Heart right ventricle (tissue), 16 donors: ENCODE measurements at regions not wholly inside any gene's neighbourhood (a gene's known extent, or its start where the extent isn't known, plus 50 kb on each side); places are given as distances from the start of the nearest gene placed in this dataset.

Experiments
- ATAC-seq, 8 donors: fragments of 200-7000 bp; cut with Tn5 transposase; one replicate each; pipeline ENCODE4 v1.9.1; 2020; ENCODE audit warnings: mild to moderate bottlenecking in 8 of 8, moderate library complexity in 8 of 8, moderate number of reproducible peaks in 1 of 8
- DNase-seq, 2 donors: peaks; one replicate each; pipeline ENCODE4 v3.0.0-alpha.2; 2020
- H3K27ac ChIP-seq, 10 donors: fragments of 200-600 bp; sonication (generic) in 2 of 10; one replicate each; pipeline versions ENCODE4 v1.5.0 to v1.8.0; 2020 to 2022; ENCODE audit warnings: mild to moderate bottlenecking in 3 of 10
- H3K27me3 ChIP-seq, 7 donors: fragments of 200-600 bp; one replicate each; pipeline ENCODE4 v1.8.0; 2021 to 2022; ENCODE audit warnings: mild to moderate bottlenecking in 2 of 7
- H3K36me3 ChIP-seq, 9 donors: fragments of 200-600 bp; sonication (generic) in 1 of 9; one replicate each; pipeline versions ENCODE4 v1.5.0 to v1.8.0; 2020 to 2022; ENCODE audit warnings: mild to moderate bottlenecking in 2 of 9
- H3K4me1 ChIP-seq, 9 donors: fragments of 200-600 bp; sonication (generic) in 1 of 9; one replicate each; pipeline versions ENCODE4 v1.5.0 to v1.8.0; 2020 to 2022; ENCODE audit warnings: mild to moderate bottlenecking in 4 of 9
- H3K4me3 ChIP-seq, 10 donors: fragments of 200-600 bp; sonication (generic) in 2 of 10; one replicate each; pipeline versions ENCODE4 v1.5.0 to v1.8.0; 2020 to 2022; ENCODE audit warnings: mild to moderate bottlenecking in 7 of 10, moderate library complexity in 2 of 10
- H3K9me3 ChIP-seq, 11 donors: fragments of 200-600 bp in 10 of 11; sonication (generic) in 2 of 11; one replicate each; pipeline versions ENCODE4 v1.5.0 to v1.8.0; 2013 to 2022; ENCODE audit warnings: mild to moderate bottlenecking in 2 of 11, control low read depth in 1 of 11, moderate library complexity in 1 of 11
- WGBS, 2 donors: extraction: QIAGEN DNeasy Blood & Tissue Kit; methylation state at CpG; one replicate each; pipeline ENCODE4 v1.1.7; 2013; ENCODE audit warnings: inconsistent platforms in 1 of 2; 5-methylcytosine and 5-hydroxymethylcytosine counted together
- intact Hi-C, 10 donors: fragments of 100-400 bp; cut with DNase I; formaldehyde crosslinking; loops; one replicate each; pipeline versions ENCODE4 v1.11.1 to v1.14.2; 2022
- TF ChIP-seq, protein P1 (sequence below), 9 donors: fragments of 200-600 bp; sonication (generic) in 2 of 9; IDR thresholded peaks; one replicate each; pipeline versions ENCODE4 v1.5.0 to v1.8.0; 2021 to 2022; ENCODE audit warnings: antibody characterized with exemption in 9 of 9, mild to moderate bottlenecking in 5 of 9, moderate library complexity in 1 of 9
- donor health status: Arrhythmogenic right ventricular cardiomyopathy.
- donor health status: ischemic (EF 13 %, LVEDD 7.1; RV severe dilation, severe dysfunction).
- donor health status: healthy with polysubstance abuse.
- donor health status: DM: no; HTN: yes; CAD: no.
- donor health status: DM: no; HTN: no; CAD: no.
- donor health status: ischemic (EF 25% LVEDD 6.9; RV normal size, moderate dysfunction).
- donor health status: ischemic (EF 25% LVEDD 5.7; RV mildly dilated, moderate dysfunction).
- donor health status: healthy.
- donor health status: DM: yes; HTN: yes; CAD: no.
- donor health status: Ischemic cardiomyopathy.
- donor health status: ischemic (EF 35%, LVEDD 5.7; RV mildly dilated, moderate dysfunction).
- donor health status: nonischemic (EF 11% LVEDD 7.7; RV severe dilation, severe dysfunction).
- donor health status: DM: yes; HTN: yes; CAD: no.
- donor health status: PGD.
- donor health status: ischemic (EF 29% LVEDD 5.4; RV normal size, mild dysfunction).
- donor health status: nonischemic (EF 23%, LVEDD 6.1; RV moderate dilation, normal function).

GRCh38 chr4:130636486-130636885 is 1540.5 kb downstream of the C4orf33 start:
- intact Hi-C loops, result no loop called here
- 57 to 60% methylated on average over 5 of the region's 5 CpGs for WGBS, 2 donors
- Histone ChIP-seq H3K27me3 (no peaks in the 10 kb centered on the region), H3K27ac (no peak overlapping the region), H3K9me3 (peaks cover 0 to 15% (median 0%) of the 10 kb centered on the region in 11 donors), H3K4me3 (no peak overlapping the region), H3K4me1 (no peaks in the 10 kb centered on the region), H3K36me3 (no peaks in the 10 kb centered on the region)
- DNase-seq (no peak), ATAC-seq (no peak)
- TF ChIP-seq, protein P1, sequence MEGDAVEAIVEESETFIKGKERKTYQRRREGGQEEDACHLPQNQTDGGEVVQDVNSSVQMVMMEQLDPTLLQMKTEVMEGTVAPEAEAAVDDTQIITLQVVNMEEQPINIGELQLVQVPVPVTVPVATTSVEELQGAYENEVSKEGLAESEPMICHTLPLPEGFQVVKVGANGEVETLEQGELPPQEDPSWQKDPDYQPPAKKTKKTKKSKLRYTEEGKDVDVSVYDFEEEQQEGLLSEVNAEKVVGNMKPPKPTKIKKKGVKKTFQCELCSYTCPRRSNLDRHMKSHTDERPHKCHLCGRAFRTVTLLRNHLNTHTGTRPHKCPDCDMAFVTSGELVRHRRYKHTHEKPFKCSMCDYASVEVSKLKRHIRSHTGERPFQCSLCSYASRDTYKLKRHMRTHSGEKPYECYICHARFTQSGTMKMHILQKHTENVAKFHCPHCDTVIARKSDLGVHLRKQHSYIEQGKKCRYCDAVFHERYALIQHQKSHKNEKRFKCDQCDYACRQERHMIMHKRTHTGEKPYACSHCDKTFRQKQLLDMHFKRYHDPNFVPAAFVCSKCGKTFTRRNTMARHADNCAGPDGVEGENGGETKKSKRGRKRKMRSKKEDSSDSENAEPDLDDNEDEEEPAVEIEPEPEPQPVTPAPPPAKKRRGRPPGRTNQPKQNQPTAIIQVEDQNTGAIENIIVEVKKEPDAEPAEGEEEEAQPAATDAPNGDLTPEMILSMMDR (IDR thresholded peaks at IDR 0.05), result no peak

- Histone ChIP-seq H3K27me3 (no peaks in the 10 kb centered on the region), H3K36me3 (no peaks in the 10 kb centered on the region), H3K27ac (no peak overlapping the region), H3K9me3 (peaks cover 0 to 7% (median 0%) of the 10 kb centered on the region in 11 donors), H3K4me3 (no peak overlapping the region), H3K4me1 (no peaks in the 10 kb centered on the region)
- DNase-seq (no peak), ATAC-seq (no peak)
- intact Hi-C loops, result no loop called here
- TF ChIP-seq, protein P1 (IDR thresholded peaks at IDR 0.05), result no peak
- 62 to 75% methylated on average over 2 of the region's 2 CpGs for WGBS, 2 donors
Measured at GRCh38 chr4:130640592-130640991, 1544.6 kb downstream of the C4orf33 start.

DNA sequence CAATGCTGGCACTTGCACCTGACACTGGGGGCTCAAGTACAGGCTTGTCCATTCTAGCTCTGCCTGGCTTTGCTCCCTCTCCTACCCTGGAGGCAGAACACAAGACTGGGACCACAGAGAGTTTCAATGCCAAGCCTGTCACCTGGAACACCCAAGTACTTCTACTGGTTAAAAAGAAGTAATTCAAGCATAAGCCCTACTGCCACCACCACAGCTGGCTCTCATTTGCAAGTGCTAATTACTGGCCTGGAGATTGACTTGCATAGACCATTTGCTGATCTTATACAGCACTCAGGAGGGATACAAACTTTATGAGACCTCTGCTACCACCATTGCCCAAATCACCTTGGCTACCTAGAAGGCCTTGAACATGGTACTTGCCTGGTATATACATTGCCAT is 1550.9 kb downstream of the C4orf33 start:
- no peaks in the 10 kb centered on the region for H3K36me3 ChIP-seq
- no peaks in the 10 kb centered on the region for H3K27me3 ChIP-seq
- DNase-seq, result no peak
- H3K9me3 ChIP-seq, result peaks cover 0 to 7% (median 0%) of the 10 kb centered on the region in 11 donors
- H3K4me3 ChIP-seq, result no peak overlapping the region
- no peak for ATAC-seq
- TF ChIP-seq, protein P1 (IDR thresholded peaks at IDR 0.05), result no peak
- H3K4me1 ChIP-seq, result no peaks in the 10 kb centered on the region
- H3K27ac ChIP-seq, result no peak overlapping the region
- intact Hi-C loops, result no loop called here

DNA sequence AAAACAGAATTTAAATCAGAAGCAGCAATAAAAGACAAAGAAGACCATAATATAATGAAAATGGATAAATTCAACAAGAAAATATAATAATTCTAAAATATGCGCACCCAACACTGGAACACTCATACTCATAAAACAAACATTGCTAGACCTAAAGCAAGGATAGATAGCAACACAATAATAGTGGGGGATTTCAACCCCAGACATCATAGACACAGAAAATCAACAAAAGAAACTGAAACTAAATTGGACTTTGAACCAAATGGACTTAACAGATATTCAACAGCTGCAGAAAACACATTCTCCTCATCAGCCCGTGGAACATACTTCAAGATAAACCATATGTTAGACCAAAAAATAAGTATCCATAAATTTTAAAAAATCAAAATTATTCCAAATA is 1552.6 kb downstream of the C4orf33 start:
- ATAC-seq, result no peak
- no peak overlapping the region for H3K27ac ChIP-seq
- DNase-seq, result no peak

More for the DNA sequence above, 1552.6 kb downstream of the C4orf33 start:
- H3K9me3 ChIP-seq, result peaks cover 0 to 7% (median 0%) of the 10 kb centered on the region in 11 donors
- TF ChIP-seq, protein P1 (IDR thresholded peaks at IDR 0.05), result no peak
- no peaks in the 10 kb centered on the region for H3K36me3 ChIP-seq
- intact Hi-C loops, result no loop called here
- no peak overlapping the region for H3K4me3 ChIP-seq
- H3K4me1 ChIP-seq, result no peaks in the 10 kb centered on the region
- no peaks in the 10 kb centered on the region for H3K27me3 ChIP-seq
- 74 to 78% methylated on average over 2 of the region's 2 CpGs for WGBS, 2 donors
